ENCODE measurements at regions not wholly inside any gene's neighbourhood (a gene's known extent, or its start where the extent isn't known, plus 50 kb on each side); places are given as distances from the start of the nearest gene placed in this dataset.

GRCh38 chr2:18074476-18074875 is 196.0 kb downstream of the KCNS3 start:
- no peak for TF ChIP-seq MAX (IDR thresholded peaks at IDR 0.05; ENCODE audit: insufficient read depth, insufficient read length)
- TF ChIP-seq POLR2AphosphoS5 (IDR thresholded peaks at IDR 0.05; ENCODE audit: insufficient read depth, low read depth, low read length) = no peak
- no peak for TF ChIP-seq MYC (IDR thresholded peaks at IDR 0.05; ENCODE audit: low read depth, low read length)
- no peak for TF ChIP-seq CTCF (IDR thresholded peaks at IDR 0.05; ENCODE audit: extremely low read depth in 1 of 2, insufficient read depth in 1 of 2, low read depth in 1 of 2, low read length in 2 of 2)
- TF ChIP-seq FOS (IDR thresholded peaks at IDR 0.05; ENCODE audit: borderline replicate concordance, insufficient read depth, low read length) = no peak
- peak; percentile 3 for TF ChIP-seq JUN (IDR thresholded peaks at IDR 0.05; ENCODE audit: borderline replicate concordance, insufficient read depth, insufficient read length, low read depth)
- no peak for TF ChIP-seq EZH2 (IDR thresholded peaks at IDR 0.05; ENCODE audit: borderline replicate concordance, low read depth, low read length, severe bottlenecking)
- TF ChIP-seq POLR2A (IDR thresholded peaks at IDR 0.05; ENCODE audit: low read depth, low read length) = no peak
- TF ChIP-seq GATA2 (IDR thresholded peaks at IDR 0.05; ENCODE audit: insufficient read depth, insufficient read length, low read depth, low read length) = peak; percentile 6
- no peaks in the 10 kb centered on the region for H3K79me2 ChIP-seq (ENCODE audit: control insufficient read depth, insufficient read depth, low read length)
- dilution Hi-C loops (cut with MboI; ENCODE audit: extremely low pct_ligation_motif_present, low sequenced_read_pairs) = no loop called here
- H3K9ac ChIP-seq (replicated peaks; ENCODE audit: extremely low read depth, insufficient read depth, low read length) = no peak overlapping the region
- FAIRE-seq = peak; percentile 57
- H3K27me3 ChIP-seq (ENCODE audit: control insufficient read depth in 2 of 2, insufficient read depth in 2 of 2, low read length in 2 of 2) = no peaks in the 10 kb centered on the region
- intact Hi-C loops (cut with micrococcal nuclease) = loop anchor here (10.0 kb wide), 1 partner anchor 300 kb away; no protein-coding TSS in a partner anchor
- no peak overlapping the region for H3K4me2 ChIP-seq (ENCODE audit: insufficient read depth, low read length)
- no peaks in the 10 kb centered on the region for H4K20me1 ChIP-seq (replicated peaks; ENCODE audit: control insufficient read depth, extremely low read depth, insufficient read depth, low read length)
- H3K9me3 ChIP-seq (replicated peaks; ENCODE audit: control insufficient read depth, insufficient read depth, low read length) = no peaks in the 10 kb centered on the region
- no peaks in the 10 kb centered on the region for H3K36me3 ChIP-seq (ENCODE audit: control insufficient read depth in 2 of 2, extremely low read depth in 1 of 2, insufficient read depth in 2 of 2, low read length in 2 of 2)
- H2AFZ ChIP-seq (ENCODE audit: low read depth, low read length) = no peak overlapping the region
- H3K4me1 ChIP-seq (ENCODE audit: control insufficient read depth, extremely low read depth, insufficient read depth, low read length) = no peaks in the 10 kb centered on the region
- no peaks in the 10 kb centered on the region for H3K9me1 ChIP-seq (replicated peaks; ENCODE audit: control insufficient read depth, extremely low read depth, insufficient read depth, low read length)
- no peak overlapping the region for H3K27ac ChIP-seq (ENCODE audit: insufficient read depth, low read depth, low read length)
- ChIA-PET POLR2A (no interaction called here), CTCF (no interaction called here)
- no TSS peak for BruUV-seq (replicated peaks)
- peak; percentile 12 for DNase-seq (ENCODE audit: low read depth, low spot score)
- H3K4me3 ChIP-seq (replicated peaks in 1 of 3; ENCODE audit: insufficient read depth in 1 of 3, low read depth in 1 of 3, low read length in 3 of 3) = no peak overlapping the region

Data from endothelial cell of umbilical vein (primary cell).